HepG2 (cell line): ENCODE measurements at regions not wholly inside any gene's neighbourhood (a gene's known extent, or its start where the extent isn't known, plus 50 kb on each side); places are given as distances from the start of the nearest gene placed in this dataset.

Experiments used
- ATAC-seq: fragments of 200-7000 bp; cut with Tn5 transposase; 3 replicates; pipeline ENCODE4 v1.9.1; 2020; ENCODE audit warnings: mild to moderate bottlenecking, moderate library complexity
- BruUV-seq: library from RNA; stranded (reverse); fragments of 400-500 nt; replicated peaks from 2 replicates; lab custom pipeline; 2021; lab: Mats Ljungman, UMichigan
- CTCF ChIA-PET: fragments of 300-600 bp; formaldehyde crosslinking; extraction: SDS; loops from one replicate; lab custom pipeline; 2021; ENCODE audit warnings: low total read pairs, inconsistent platforms, low intra/inter-chr PET ratio; lab: Yijun Ruan, JAX
- POLR2A ChIA-PET: fragments of 350-600 bp; sonication (Branson Sonifier 250); formaldehyde crosslinking; loops from one replicate; lab custom pipeline; 2020; ENCODE audit warnings: antibody characterized with exemption, inconsistent platforms; lab: Yijun Ruan, JAX
- DNase-seq: peaks from one replicate; pipeline ENCODE4 v3.0.0-alpha.2; 2015; ENCODE audit warnings: low spot score
- FAIRE-seq: peaks from 3 replicates; lab custom pipeline; 2011; peaks lifted over from hg19 to GRCh38; lab: Jason Lieb, UNC
- H2AFZ ChIP-seq: one replicate; pipeline ENCODE4 v1.6.1; 2011; ENCODE audit warnings: low read length, inconsistent platforms
- H3K27ac ChIP-seq: fragments of 300-600 bp; 3 replicates; pipeline ENCODE4 v1.8.0; 2011; ENCODE audit warnings: mixed run types, mild to moderate bottlenecking, mixed read lengths, low read length, inconsistent platforms; ENCODE audit not compliant: insufficient read depth; ENCODE audit errors: extremely low read length
- H3K27me3 ChIP-seq, 2 experiments: fragments of 200-600 bp in 1 of 2; 2 replicates in 1 of 2; 3 replicates in 1 of 2; pipeline versions ENCODE4 v1.6.0 to v1.8.0; 2011; ENCODE audit warnings: low read length in 2 of 2, mild to moderate bottlenecking in 2 of 2, moderate library complexity in 2 of 2, inconsistent platforms in 1 of 2; ENCODE audit not compliant: insufficient read depth in 2 of 2, control insufficient read depth in 1 of 2
- H3K36me3 ChIP-seq, 2 experiments: fragments of 200-600 bp in 1 of 2; replicated peaks in 1 of 2; 2 replicates in 1 of 2; 3 replicates in 1 of 2; pipeline versions ENCODE4 v1.5.1 to v1.8.0; 2011; ENCODE audit warnings: low read length in 2 of 2, inconsistent platforms in 1 of 2; ENCODE audit not compliant: insufficient read depth in 2 of 2, control insufficient read depth in 1 of 2
- H3K4me1 ChIP-seq: 2 replicates; pipeline ENCODE4 v1.5.1; 2012; ENCODE audit warnings: low read length, inconsistent platforms; ENCODE audit not compliant: insufficient read depth
- H3K4me2 ChIP-seq: 2 replicates; pipeline ENCODE4 v1.6.0; 2011; ENCODE audit warnings: low read depth, low read length, inconsistent platforms
- H3K4me3 ChIP-seq, 3 experiments: fragments of 200-600 bp in 1 of 3; sonication (generic), shearing (Covaris generic) in 1 of 3; replicated peaks in 1 of 3; 2 replicates each; pipeline ENCODE4 v1.5.1; 2011 to 2016; ENCODE audit warnings: low read length in 3 of 3, inconsistent platforms in 2 of 3, low read depth in 2 of 3, mild to moderate bottlenecking in 2 of 3, control low read depth in 1 of 3, mixed read lengths in 1 of 3; ENCODE audit not compliant: insufficient read depth in 1 of 3
- H3K79me2 ChIP-seq: one replicate; pipeline ENCODE4 v1.6.1; 2011; ENCODE audit warnings: low read length, inconsistent platforms; ENCODE audit not compliant: insufficient read depth
- H3K9ac ChIP-seq: 2 replicates; pipeline ENCODE4 v1.6.0; 2011; ENCODE audit warnings: mild to moderate bottlenecking, low read depth, low read length, inconsistent platforms; ENCODE audit not compliant: insufficient read depth
- H3K9me3 ChIP-seq: 2 replicates; pipeline ENCODE4 v1.5.1; 2012; ENCODE audit warnings: mild to moderate bottlenecking, low read length
- H4K20me1 ChIP-seq: 2 replicates; pipeline ENCODE4 v1.6.0; 2011; ENCODE audit warnings: inconsistent platforms, mild to moderate bottlenecking, low read length, moderate library complexity; ENCODE audit not compliant: insufficient read depth
- AGO1 ChIP-seq: fragments of 200-400 bp; formaldehyde crosslinking; IDR thresholded peaks from 2 replicates; pipeline ENCODE4 v1.6.1; 2017; ENCODE audit warnings: mild to moderate bottlenecking, low read depth, low read length, moderate library complexity; ENCODE audit not compliant: poor library complexity, severe bottlenecking
- HCFC1 ChIP-seq: fragments of 150-350 bp; IDR thresholded peaks from 2 replicates; pipeline ENCODE4 v1.6.1; 2014; ENCODE audit warnings: low read depth, low read length
- RAD51 ChIP-seq: fragments of 450-650 bp; IDR thresholded peaks from 2 replicates; pipeline ENCODE4 v1.6.1; 2016; ENCODE audit warnings: borderline replicate concordance
- RARA ChIP-seq: IDR thresholded peaks from 2 replicates; pipeline ENCODE4 v1.6.1; 2016; ENCODE audit warnings: missing genetic modification reagents, missing compliant biosample characterization
- SP1 ChIP-seq, 2 experiments: fragments of 450-650 bp in 1 of 2; sonication (generic) in 1 of 2; formaldehyde crosslinking in 1 of 2; IDR thresholded peaks; 2 replicates each; pipeline versions ENCODE4 v1.4.0 to v1.6.1; 2016 to 2020; ENCODE audit warnings: missing genetic modification reagents in 1 of 2
- TCF7L2 ChIP-seq: IDR thresholded peaks from 2 replicates; pipeline ENCODE4 v1.6.1; 2011; ENCODE audit warnings: mild to moderate bottlenecking, low read depth, low read length, moderate library complexity
- TOE1 ChIP-seq: sonication (generic); formaldehyde crosslinking; IDR thresholded peaks from 2 replicates; pipeline ENCODE4 v1.4.0; 2020; ENCODE audit warnings: mild to moderate bottlenecking, missing genetic modification reagents
- TP53 ChIP-seq: sonication (generic); formaldehyde crosslinking; conservative IDR thresholded peaks from 2 replicates; pipeline ENCODE4 v1.4.0; 2020; ENCODE audit warnings: missing genetic modification reagents
- ZNF101 ChIP-seq: sonication (generic); formaldehyde crosslinking; IDR thresholded peaks from 2 replicates; pipeline ENCODE4 v1.4.0; 2020; ENCODE audit warnings: mild to moderate bottlenecking, low read depth, missing genetic modification reagents, borderline replicate concordance
- ZNF180 ChIP-seq: sonication (generic); formaldehyde crosslinking; IDR thresholded peaks from 2 replicates; pipeline ENCODE4 v1.4.0; 2020; ENCODE audit warnings: low read depth, missing genetic modification reagents, borderline replicate concordance
- ZNF576 ChIP-seq: sonication (generic); formaldehyde crosslinking; IDR thresholded peaks from 2 replicates; pipeline ENCODE4 v1.4.0; 2020; ENCODE audit warnings: mild to moderate bottlenecking, missing genetic modification reagents
- WGBS: methylation state at CpG from one replicate; pipeline ENCODE4 v1.1.6; 2017; ENCODE audit warnings: low lambda C conversion rate; 5-methylcytosine and 5-hydroxymethylcytosine counted together
- in situ Hi-C: cut with HindIII; loops from 2 replicates; pipeline ENCODE4 v1.10.0; 2017; ENCODE audit warnings: low pct_unique_long_range_greater_than_20kb; ENCODE audit not compliant: extremely low pct_ligation_motif_present
- intact Hi-C: fragments of 100-400 bp; cut with micrococcal nuclease; formaldehyde crosslinking; loops from one replicate; pipeline ENCODE4 v1.10.0; 2022; ENCODE audit not compliant: unreplicated experiment
- TF ChIP-seq, protein P1 (sequence below): IDR thresholded peaks from 2 replicates; pipeline ENCODE4 v1.6.1; 2016; ENCODE audit warnings: mild to moderate bottlenecking

- H3K79me2 ChIP-seq: no peaks in the 10 kb centered on the region
- no peaks in the 10 kb centered on the region for H3K36me3 ChIP-seq
- H3K9me3 ChIP-seq: peaks cover 29% of the 10 kb centered on the region; the same call in 1 of the 2 replicates
- no peaks in the 10 kb centered on the region for H4K20me1 ChIP-seq
- no peak overlapping the region for H3K9ac ChIP-seq
- ChIA-PET POLR2A (no interaction called here), CTCF (no interaction called here)
- H3K4me2 ChIP-seq: no peak overlapping the region
- H3K4me3 ChIP-seq: no peak overlapping the region
- DNase-seq: no peak
- BruUV-seq: no TSS peak
- H3K27me3 ChIP-seq: no peaks in the 10 kb centered on the region; a peak in 1 of 5 replicates
- no peaks in the 10 kb centered on the region for H3K4me1 ChIP-seq
- no peak overlapping the region for H2AFZ ChIP-seq
- 2% methylated on average over 4 of the region's 4 CpGs for WGBS
- in situ Hi-C loops (no loop called here), intact Hi-C loops (no loop called here)
- no peak for TF ChIP-seq TCF7L2
- TF ChIP-seq HCFC1: no peak
- no peak for TF ChIP-seq AGO1
- TF ChIP-seq RARA: no peak
- TF ChIP-seq ZNF576 (CRISPR knock-in tag): no peak
- no peak for TF ChIP-seq SP1 (IDR thresholded peaks at IDR 0.05)
- TF ChIP-seq SP1 (CRISPR knock-in tag; IDR thresholded peaks at IDR 0.05): no peak
- no peak for TF ChIP-seq TOE1 (CRISPR knock-in tag)
- no peak for TF ChIP-seq TP53 (CRISPR knock-in tag)
- TF ChIP-seq, protein P1, sequence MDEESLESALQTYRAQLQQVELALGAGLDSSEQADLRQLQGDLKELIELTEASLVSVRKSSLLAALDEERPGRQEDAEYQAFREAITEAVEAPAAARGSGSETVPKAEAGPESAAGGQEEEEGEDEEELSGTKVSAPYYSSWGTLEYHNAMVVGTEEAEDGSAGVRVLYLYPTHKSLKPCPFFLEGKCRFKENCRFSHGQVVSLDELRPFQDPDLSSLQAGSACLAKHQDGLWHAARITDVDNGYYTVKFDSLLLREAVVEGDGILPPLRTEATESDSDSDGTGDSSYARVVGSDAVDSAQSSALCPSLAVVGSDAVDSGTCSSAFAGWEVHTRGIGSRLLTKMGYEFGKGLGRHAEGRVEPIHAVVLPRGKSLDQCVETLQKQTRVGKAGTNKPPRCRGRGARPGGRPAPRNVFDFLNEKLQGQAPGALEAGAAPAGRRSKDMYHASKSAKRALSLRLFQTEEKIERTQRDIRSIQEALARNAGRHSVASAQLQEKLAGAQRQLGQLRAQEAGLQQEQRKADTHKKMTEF: no peak
- no peak for TF ChIP-seq ZNF180 (CRISPR knock-in tag)
- TF ChIP-seq RAD51: no peak
- no peak for TF ChIP-seq ZNF101 (CRISPR knock-in tag)
- ATAC-seq: no peak
- no peak for FAIRE-seq
- no peak overlapping the region for H3K27ac ChIP-seq
Measured at GRCh38 chr13:109329175-109329574, 457.2 kb downstream of the IRS2 start.
